ENCODE measurements at regions not wholly inside any gene's neighbourhood (a gene's known extent, or its start where the extent isn't known, plus 50 kb on each side); places are given as distances from the start of the nearest gene placed in this dataset.

GRCh38 chr18:51943281-51943680 lies 396.7 kb upstream of the DCC start:
- Mint-ChIP-seq H3K36me3 (ENCODE audit: insufficient read depth, unreplicated experiment) (no peaks in the 10 kb centered on the region), H3K4me3 (ENCODE audit: low read depth, unreplicated experiment) (no peak overlapping the region), H3K27me3 (ENCODE audit: unreplicated experiment) (no peaks in the 10 kb centered on the region), H3K4me1 (ENCODE audit: low read depth, unreplicated experiment) (no peaks in the 10 kb centered on the region), H3K27ac (ENCODE audit: unreplicated experiment) (no peak overlapping the region), H3K9me3 (ENCODE audit: low read depth, unreplicated experiment) (peaks cover 10% of the 10 kb centered on the region)
- no peak for DNase-seq
- intact Hi-C loops (cut with micrococcal nuclease; ENCODE audit: unreplicated experiment) = no loop called here
- no peak for TF ChIP-seq CTCF (IDR thresholded peaks at IDR 0.05; ENCODE audit: unreplicated experiment)
- CTCF ChIA-PET = no interaction called here
- no TSS peak for BruUV-seq (replicated peaks)

DNA sequence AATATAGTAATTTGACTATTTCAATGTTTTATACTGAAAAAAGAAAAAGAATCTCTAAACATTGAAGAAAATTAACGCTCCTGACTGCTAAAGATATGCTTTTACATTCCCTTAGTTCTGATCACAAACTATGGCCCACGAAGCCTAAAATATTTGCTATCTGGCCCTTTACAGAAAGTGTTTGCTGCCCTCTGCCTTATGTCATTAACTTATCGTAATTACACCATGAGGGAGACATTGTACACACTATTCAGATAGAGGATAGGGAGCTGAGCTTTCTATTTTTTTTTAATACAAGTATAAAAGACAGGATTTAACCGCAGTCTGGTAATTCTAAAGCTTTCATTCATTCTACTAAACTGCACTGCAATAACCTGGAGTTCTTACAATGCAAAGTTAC lies 393.1 kb upstream of the DCC start:
- Mint-ChIP-seq H3K27me3 (ENCODE audit: unreplicated experiment) (no peaks in the 10 kb centered on the region), H3K27ac (ENCODE audit: unreplicated experiment) (no peak overlapping the region), H3K36me3 (ENCODE audit: insufficient read depth, unreplicated experiment) (no peaks in the 10 kb centered on the region), H3K4me1 (ENCODE audit: low read depth, unreplicated experiment) (no peaks in the 10 kb centered on the region), H3K4me3 (ENCODE audit: low read depth, unreplicated experiment) (no peak overlapping the region), H3K9me3 (ENCODE audit: low read depth, unreplicated experiment) (peaks cover 4% of the 10 kb centered on the region)
- intact Hi-C loops (cut with micrococcal nuclease; ENCODE audit: unreplicated experiment) = no loop called here
- CTCF ChIA-PET = no interaction called here
- no peak for DNase-seq
- TF ChIP-seq CTCF (IDR thresholded peaks at IDR 0.05; ENCODE audit: unreplicated experiment) = no peak
- no TSS peak for BruUV-seq (replicated peaks)

DNA sequence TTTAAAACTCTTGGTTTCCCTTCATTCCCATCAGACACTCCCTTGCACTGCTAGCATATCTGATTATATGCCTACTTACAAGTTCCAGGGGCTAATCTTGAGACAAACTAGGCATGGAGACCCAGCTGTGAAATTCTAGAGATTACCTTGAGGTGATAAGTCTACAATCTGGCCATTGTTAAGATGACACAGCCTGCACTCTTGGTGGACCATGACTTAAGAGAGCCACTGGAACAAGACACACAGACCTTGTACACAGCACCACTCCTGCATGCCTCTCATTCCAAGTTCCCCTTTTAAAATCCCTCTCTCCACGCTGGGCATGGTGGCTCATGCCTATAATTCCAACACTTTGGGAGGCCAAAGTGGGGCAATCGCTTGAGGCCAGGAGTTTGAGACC lies 387.2 kb upstream of the DCC start:
- Mint-ChIP-seq H3K4me1 (ENCODE audit: low read depth, unreplicated experiment) (no peaks in the 10 kb centered on the region), H3K4me3 (ENCODE audit: low read depth, unreplicated experiment) (no peak overlapping the region), H3K27me3 (ENCODE audit: unreplicated experiment) (no peaks in the 10 kb centered on the region), H3K36me3 (ENCODE audit: insufficient read depth, unreplicated experiment) (no peaks in the 10 kb centered on the region), H3K9me3 (ENCODE audit: low read depth, unreplicated experiment) (peaks cover 14% of the 10 kb centered on the region), H3K27ac (ENCODE audit: unreplicated experiment) (no peak overlapping the region)
- CTCF ChIA-PET = interaction anchor here (0.7 kb wide), 1 partner anchor 97 kb away, joined by 4 read pairs; no protein-coding TSS in a partner anchor
- TF ChIP-seq CTCF (IDR thresholded peaks at IDR 0.05; ENCODE audit: unreplicated experiment) = no peak
- intact Hi-C loops (cut with micrococcal nuclease; ENCODE audit: unreplicated experiment) = no loop called here
- BruUV-seq (replicated peaks) = no TSS peak
- DNase-seq = no peak

DNA sequence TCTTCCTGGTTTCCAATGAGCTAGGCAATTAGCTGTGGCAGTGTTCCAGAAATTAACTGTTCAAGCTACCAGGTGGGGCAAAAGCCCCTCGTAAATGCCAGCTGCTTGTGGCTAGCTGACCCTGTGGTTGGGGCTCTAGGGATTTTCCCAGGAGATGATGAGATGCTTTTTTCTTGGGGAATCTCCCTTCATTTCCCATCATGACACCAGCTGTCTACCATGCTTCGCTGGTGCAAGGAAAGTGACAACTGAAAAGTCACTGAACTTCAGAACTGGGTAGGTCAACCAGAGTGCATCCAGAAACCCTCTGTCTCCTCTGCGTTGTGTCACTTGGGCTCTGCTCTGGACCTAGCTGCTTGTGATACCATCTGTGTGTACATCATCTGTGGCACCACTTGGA lies 386.5 kb upstream of the DCC start:
- Mint-ChIP-seq H3K4me1 (ENCODE audit: low read depth, unreplicated experiment) (no peaks in the 10 kb centered on the region), H3K27ac (ENCODE audit: unreplicated experiment) (no peak overlapping the region), H3K9me3 (ENCODE audit: low read depth, unreplicated experiment) (peaks cover 14% of the 10 kb centered on the region), H3K27me3 (ENCODE audit: unreplicated experiment) (no peaks in the 10 kb centered on the region), H3K4me3 (ENCODE audit: low read depth, unreplicated experiment) (no peak overlapping the region), H3K36me3 (ENCODE audit: insufficient read depth, unreplicated experiment) (no peaks in the 10 kb centered on the region)
- intact Hi-C loops (cut with micrococcal nuclease; ENCODE audit: unreplicated experiment) = no loop called here
- no peak for TF ChIP-seq CTCF (IDR thresholded peaks at IDR 0.05; ENCODE audit: unreplicated experiment)
- BruUV-seq (replicated peaks) = no TSS peak
- CTCF ChIA-PET = interaction anchor here (0.7 kb wide), 1 partner anchor 96 kb away, joined by 4 read pairs; no protein-coding TSS in a partner anchor
- no peak for DNase-seq

Measured in Calu3 (cell line).